GM23338 (cell line): ENCODE measurements at regions not wholly inside any gene's neighbourhood (a gene's known extent, or its start where the extent isn't known, plus 50 kb on each side); places are given as distances from the start of the nearest gene placed in this dataset.

ENCODE experiments used
- ATAC-seq: fragments of 200-7000 bp; cut with Tn5 transposase; 3 replicates; pipeline ENCODE4 v1.9.1; 2020
- DNase-seq: peaks from one replicate; pipeline ENCODE4 v3.0.0-alpha.2; 2015; ENCODE audit warnings: low spot score
- H2AFZ ChIP-seq: fragments of 200-600 bp; sonication (generic); 2 replicates; pipeline ENCODE4 v1.8.0; 2016; ENCODE audit warnings: antibody characterized with exemption, mild to moderate bottlenecking, moderate library complexity
- H3F3A ChIP-seq: fragments of 200-600 bp; sonication (generic); replicated peaks from 2 replicates; pipeline ENCODE4 v1.8.0; 2017; ENCODE audit warnings: antibody characterized with exemption, mixed run types, low read depth
- H3K27ac ChIP-seq: fragments of 200-600 bp; sonication (generic); 2 replicates; pipeline ENCODE4 v1.6.1; 2016; ENCODE audit warnings: low read depth
- H3K27me3 ChIP-seq: fragments of 200-600 bp; sonication (generic); 2 replicates; pipeline ENCODE4 v1.8.0; 2016; ENCODE audit warnings: mild to moderate bottlenecking, mixed run types, moderate library complexity; ENCODE audit not compliant: insufficient read depth
- H3K36me3 ChIP-seq: fragments of 200-600 bp; sonication (generic); 2 replicates; pipeline ENCODE4 v1.8.0; 2016; ENCODE audit warnings: mild to moderate bottlenecking; ENCODE audit not compliant: insufficient read depth
- H3K4me1 ChIP-seq: fragments of 200-600 bp; sonication (generic); 2 replicates; pipeline ENCODE4 v1.8.0; 2016; ENCODE audit warnings: mild to moderate bottlenecking, moderate library complexity; ENCODE audit not compliant: insufficient read depth
- H3K4me2 ChIP-seq: fragments of 200-600 bp; sonication (generic); 2 replicates; pipeline ENCODE4 v1.7.1; 2017; ENCODE audit warnings: mixed run types
- H3K4me3 ChIP-seq: fragments of 200-600 bp; sonication (generic); 2 replicates; pipeline ENCODE4 v1.6.1; 2016; ENCODE audit warnings: mixed run types
- H3K79me2 ChIP-seq: fragments of 200-600 bp; sonication (generic); replicated peaks from 2 replicates; pipeline ENCODE4 v1.8.0; 2017; ENCODE audit warnings: mild to moderate bottlenecking; ENCODE audit not compliant: insufficient read depth
- H3K9me2 ChIP-seq: fragments of 200-600 bp; sonication (generic); 2 replicates; pipeline ENCODE4 v1.8.0; 2017; ENCODE audit not compliant: insufficient read depth
- H4K20me1 ChIP-seq: fragments of 200-600 bp; sonication (generic); replicated peaks from 2 replicates; pipeline ENCODE4 v1.8.0; 2017; ENCODE audit warnings: mild to moderate bottlenecking; ENCODE audit not compliant: insufficient read depth
- H3K27ac Mint-ChIP-seq: 2 replicates; pipeline ENCODE4 v1.8.0; 2020; ENCODE audit warnings: inconsistent platforms, mild to moderate bottlenecking, moderate library complexity, mixed read lengths
- H3K27me3 Mint-ChIP-seq: 3 replicates; pipeline ENCODE4 v1.8.0; 2022; ENCODE audit warnings: low read depth, mild to moderate bottlenecking, moderate library complexity, mixed read lengths, inconsistent platforms; ENCODE audit not compliant: insufficient read depth, poor library complexity
- H3K36me3 Mint-ChIP-seq: 3 replicates; pipeline ENCODE4 v1.8.0; 2021; ENCODE audit warnings: low read depth, mild to moderate bottlenecking, inconsistent platforms, moderate library complexity, mixed read lengths
- H3K4me1 Mint-ChIP-seq: 3 replicates; pipeline ENCODE4 v1.8.0; 2020; ENCODE audit warnings: mild to moderate bottlenecking, inconsistent platforms, mixed read lengths
- H3K4me3 Mint-ChIP-seq: 3 replicates; pipeline ENCODE4 v1.8.0; 2021; ENCODE audit warnings: moderate library complexity, mild to moderate bottlenecking, inconsistent platforms, mixed read lengths
- H3K9me3 Mint-ChIP-seq: 3 replicates; pipeline ENCODE4 v1.8.0; 2020; ENCODE audit warnings: moderate library complexity, mild to moderate bottlenecking, inconsistent platforms, mixed read lengths
- CREB1 ChIP-seq: fragments of 250-450 bp; sonication (Bioruptor Pico); IDR thresholded peaks from 2 replicates; pipeline ENCODE4 v1.5.0; 2020; ENCODE audit warnings: low read depth, mild to moderate bottlenecking, moderate library complexity
- CTCF ChIP-seq, 2 experiments: fragments of 200-600 bp in 1 of 2; sonication (generic) in 1 of 2; conservative IDR thresholded peaks; 2 replicates each; pipeline versions ENCODE4 v1.5.1 to v1.6.1; 2016 to 2017; ENCODE audit warnings: antibody characterized with exemption in 2 of 2, low read depth in 2 of 2, mild to moderate bottlenecking in 2 of 2, moderate library complexity in 1 of 2
- ETS1 ChIP-seq: IDR thresholded peaks from 2 replicates; pipeline ENCODE4 v1.6.1; 2016; ENCODE audit warnings: antibody characterized with exemption
- EZH2 ChIP-seq: fragments of 200-600 bp; sonication (generic); IDR thresholded peaks from one replicate; pipeline ENCODE4 v1.8.0; 2017; ENCODE audit warnings: antibody characterized with exemption, mild to moderate bottlenecking, low read depth; ENCODE audit not compliant: unreplicated experiment
- EZH2phosphoT487 ChIP-seq: fragments of 200-600 bp; sonication (generic); IDR thresholded peaks from one replicate; pipeline ENCODE4 v1.8.1; 2018; ENCODE audit warnings: antibody characterized with exemption; ENCODE audit not compliant: unreplicated experiment
- JUNB ChIP-seq: IDR thresholded peaks from one replicate; pipeline ENCODE4 v1.6.1; 2016; ENCODE audit warnings: antibody characterized with exemption; ENCODE audit not compliant: unreplicated experiment
- POLR2AphosphoS5 ChIP-seq: IDR thresholded peaks from 2 replicates; pipeline ENCODE4 v1.6.1; 2016; ENCODE audit warnings: antibody characterized with exemption, low read depth
- STAT1 ChIP-seq: IDR thresholded peaks from one replicate; pipeline ENCODE4 v1.6.1; 2016; ENCODE audit warnings: antibody characterized with exemption; ENCODE audit not compliant: unreplicated experiment
- ZNF331 ChIP-seq: fragments of 250-450 bp; sonication (Bioruptor Pico); IDR thresholded peaks from 2 replicates; pipeline ENCODE4 v1.5.0; 2020; ENCODE audit warnings: low read depth, mild to moderate bottlenecking, moderate library complexity
- ZNF462 ChIP-seq: fragments of 250-450 bp; sonication (Bioruptor Pico); IDR thresholded peaks from 2 replicates; pipeline ENCODE4 v1.5.0; 2020; ENCODE audit warnings: mild to moderate bottlenecking, moderate library complexity

- TF ChIP-seq EZH2 (no peak), ETS1 (no peak), STAT1 (no peak)
Measured at GRCh38 chr3:132209855-132210254, 107.4 kb upstream of the ACP3 start (continued).

- Histone ChIP-seq H3F3A (no peaks in the 10 kb centered on the region), H3K4me2 (no peak overlapping the region), H3K36me3 (no peaks in the 10 kb centered on the region), H3K27ac (no peak overlapping the region), H2AFZ (no peak overlapping the region), H4K20me1 (peaks cover 9% of the 10 kb centered on the region; the same call in 1 of the 2 replicates), H3K4me3 (no peak overlapping the region), H3K9me2 (no peaks in the 10 kb centered on the region), H3K4me1 (peaks cover 13% of the 10 kb centered on the region; the same call in 1 of the 2 replicates), H3K79me2 (no peaks in the 10 kb centered on the region), H3K27me3 (peaks cover 78% of the 10 kb centered on the region)
- Mint-ChIP-seq H3K36me3 (no peaks in the 10 kb centered on the region), H3K9me3 (no peaks in the 10 kb centered on the region), H3K27me3 (peaks cover 51% of the 10 kb centered on the region), H3K27ac (no peak overlapping the region), H3K4me1 (peaks cover 20% of the 10 kb centered on the region), H3K4me3 (no peak overlapping the region)
- ATAC-seq (peak; percentile 94), DNase-seq (peak; percentile 86)
- TF ChIP-seq EZH2phosphoT487 = no peak
- TF ChIP-seq CTCF (conservative IDR thresholded peaks at IDR 0.05; ENCODE audit: low read depth in 2 of 2) = peak; percentile 93 to 97
- TF ChIP-seq ETS1 = no peak
- TF ChIP-seq STAT1 = no peak
- TF ChIP-seq EZH2 = no peak
- TF ChIP-seq CREB1 = 0 out of 2 replicates have a peak, but pooled peaks have one; percentile 5
- no peak for TF ChIP-seq POLR2AphosphoS5
- TF ChIP-seq JUNB = no peak
- TF ChIP-seq ZNF462 (CRISPR knock-in tag) = no peak
- TF ChIP-seq ZNF331 (CRISPR knock-in tag) = no peak
Measured at GRCh38 chr3:132210476-132211346, 106.5 kb upstream of the ACP3 start.
